ENCODE measurements at regions not wholly inside any gene's neighbourhood (a gene's known extent, or its start where the extent isn't known, plus 50 kb on each side); places are given as distances from the start of the nearest gene placed in this dataset.
"Not testable (repeated sequence)": the region's sequence is repeated elsewhere in the genome, so short reads cannot be mapped to it uniquely, and the experiment has no call there.

DNA sequence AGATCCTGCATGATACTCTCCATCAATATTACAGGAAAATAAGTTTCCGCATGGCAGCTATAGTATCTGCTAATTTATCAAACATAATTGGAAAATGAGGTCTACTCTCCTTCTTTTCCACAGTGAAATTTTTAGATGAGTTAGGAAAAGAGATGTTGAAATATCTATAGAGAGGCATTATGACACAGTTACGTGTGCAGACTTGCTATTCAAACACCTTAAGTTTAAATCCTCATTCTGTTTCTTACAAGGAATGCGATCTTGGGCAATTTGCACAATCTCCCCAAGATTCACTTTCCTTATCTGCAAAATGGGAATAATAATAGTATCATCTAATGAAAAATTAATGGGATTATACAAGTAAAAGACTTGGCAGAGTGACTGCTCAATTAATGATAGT lies 91.7 kb upstream of the SLCO6A1 start:
- H3K79me2 ChIP-seq (ENCODE audit: control insufficient read depth, insufficient read depth, low read length, unreplicated experiment), result no peaks in the 10 kb centered on the region
- no peaks in the 10 kb centered on the region for H3K36me3 ChIP-seq (ENCODE audit: insufficient read depth, low read length)
- no peak overlapping the region for H2AFZ ChIP-seq (ENCODE audit: low read length, unreplicated experiment)
- H3K4me1 ChIP-seq (ENCODE audit: control insufficient read depth, insufficient read depth, low read length, unreplicated experiment), result no peaks in the 10 kb centered on the region
- no peak overlapping the region for H3K27ac ChIP-seq (ENCODE audit: low read depth, low read length)
- no peak overlapping the region for H3K4me3 ChIP-seq (ENCODE audit: low read depth, low read length)
- H3K27me3 ChIP-seq (ENCODE audit: insufficient read depth, low read length), result no peaks in the 10 kb centered on the region

DNA sequence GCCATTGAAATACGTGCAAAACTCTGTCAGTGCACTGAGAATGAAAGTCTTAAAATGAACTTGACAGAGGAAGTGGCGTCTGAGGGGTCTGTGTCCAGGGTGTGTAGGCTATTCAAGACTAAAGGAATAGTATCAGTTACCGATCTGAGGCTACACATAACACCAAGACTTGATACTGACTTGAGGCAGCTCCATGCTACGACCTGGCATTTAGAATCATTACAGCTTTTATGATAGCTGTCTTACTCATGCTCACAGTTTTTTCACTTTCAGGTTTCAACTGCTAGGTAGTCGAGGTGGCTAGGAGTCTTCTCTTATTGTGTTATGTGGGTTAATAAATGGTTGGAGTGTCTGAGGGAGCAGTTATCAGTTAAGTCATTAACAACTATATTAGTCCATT lies 92.8 kb upstream of the SLCO6A1 start:
- Histone ChIP-seq H2AFZ (ENCODE audit: low read length, unreplicated experiment) (no peak overlapping the region), H3K27me3 (ENCODE audit: insufficient read depth, low read length) (no peaks in the 10 kb centered on the region), H3K36me3 (ENCODE audit: insufficient read depth, low read length) (no peaks in the 10 kb centered on the region), H3K4me1 (ENCODE audit: control insufficient read depth, insufficient read depth, low read length, unreplicated experiment) (peaks cover 4% of the 10 kb centered on the region), H3K4me3 (ENCODE audit: low read depth, low read length) (no peak overlapping the region), H3K79me2 (ENCODE audit: control insufficient read depth, insufficient read depth, low read length, unreplicated experiment) (no peaks in the 10 kb centered on the region), H3K27ac (ENCODE audit: low read depth, low read length) (no peak overlapping the region)

DNA sequence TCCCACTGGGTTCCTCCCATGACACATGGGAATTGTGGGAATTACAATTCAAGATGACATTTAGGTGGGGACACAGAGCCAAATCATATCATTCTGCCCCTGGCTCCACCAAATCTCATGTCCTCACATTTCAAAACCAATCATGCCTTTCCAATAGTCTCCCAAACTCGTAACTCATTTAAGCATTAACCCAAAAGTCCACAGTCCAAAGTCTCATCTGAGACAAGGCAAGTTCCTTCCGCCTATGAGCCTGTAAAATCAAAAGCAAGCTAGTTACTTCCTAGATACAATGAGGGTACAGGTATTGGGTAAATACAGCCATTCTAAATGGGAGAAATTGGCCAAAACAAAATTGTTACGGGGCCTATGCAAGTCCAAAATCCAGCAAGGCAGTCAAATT lies 93.8 kb upstream of the SLCO6A1 start:
- not testable (repeated sequence) for H3K4me3 ChIP-seq (ENCODE audit: low read depth, low read length); H2AFZ ChIP-seq (ENCODE audit: low read length, unreplicated experiment); H3K79me2 ChIP-seq (ENCODE audit: control insufficient read depth, insufficient read depth, low read length, unreplicated experiment); H3K36me3 ChIP-seq (ENCODE audit: insufficient read depth, low read length); H3K27ac ChIP-seq (ENCODE audit: low read depth, low read length); H3K4me1 ChIP-seq (ENCODE audit: control insufficient read depth, insufficient read depth, low read length, unreplicated experiment); H3K27me3 ChIP-seq (ENCODE audit: insufficient read depth, low read length)

DNA sequence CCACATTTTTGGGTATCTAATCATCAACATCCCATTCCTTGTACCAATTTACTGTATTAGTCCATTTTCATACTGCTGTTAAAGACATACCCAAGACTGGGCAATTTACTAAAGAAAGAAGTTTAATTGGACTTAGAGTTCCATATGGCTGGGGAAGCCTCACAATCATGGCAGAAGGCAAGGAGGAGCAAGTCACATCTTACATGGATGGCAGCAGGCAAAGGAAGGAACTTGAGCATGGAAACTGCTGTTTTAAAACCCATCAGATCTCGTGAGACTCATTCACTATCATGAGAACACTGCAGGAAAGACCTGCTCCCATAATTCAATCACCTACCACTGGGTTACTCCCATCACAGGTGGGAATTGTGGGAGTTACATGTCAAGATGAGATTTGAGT lies 95.4 kb upstream of the SLCO6A1 start:
- no peak overlapping the region for H2AFZ ChIP-seq (ENCODE audit: low read length, unreplicated experiment)
- H3K4me3 ChIP-seq (ENCODE audit: low read depth, low read length), result no peak overlapping the region
- H3K36me3 ChIP-seq (ENCODE audit: insufficient read depth, low read length), result no peaks in the 10 kb centered on the region
- H3K4me1 ChIP-seq (ENCODE audit: control insufficient read depth, insufficient read depth, low read length, unreplicated experiment), result peaks cover 8% of the 10 kb centered on the region
- no peak overlapping the region for H3K27ac ChIP-seq (ENCODE audit: low read depth, low read length)
- no peaks in the 10 kb centered on the region for H3K27me3 ChIP-seq (ENCODE audit: insufficient read depth, low read length)
- no peaks in the 10 kb centered on the region for H3K79me2 ChIP-seq (ENCODE audit: control insufficient read depth, insufficient read depth, low read length, unreplicated experiment)

DNA sequence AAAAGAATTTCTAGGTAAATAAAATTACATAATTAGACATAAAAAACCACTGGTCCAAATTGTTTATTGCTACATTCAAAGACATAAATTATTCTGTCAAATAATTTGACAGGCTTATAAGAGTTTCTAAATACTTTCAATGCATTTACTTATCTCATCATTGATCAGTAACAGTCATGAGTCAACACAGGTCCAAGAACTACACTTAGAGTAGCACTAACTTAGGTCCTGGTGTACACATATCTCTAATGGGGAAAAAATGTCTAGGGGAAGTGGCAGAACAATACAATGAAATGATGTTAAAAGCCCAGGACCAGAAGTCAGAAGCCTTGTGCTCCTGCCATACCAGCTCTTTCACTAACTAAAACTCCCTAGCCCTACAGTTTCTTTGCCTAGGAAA lies 96.5 kb upstream of the SLCO6A1 start:
- Histone ChIP-seq H3K4me3 (ENCODE audit: low read depth, low read length) (no peak overlapping the region), H3K27ac (ENCODE audit: low read depth, low read length) (no peak overlapping the region), H2AFZ (ENCODE audit: low read length, unreplicated experiment) (no peak overlapping the region), H3K36me3 (ENCODE audit: insufficient read depth, low read length) (no peaks in the 10 kb centered on the region), H3K4me1 (ENCODE audit: control insufficient read depth, insufficient read depth, low read length, unreplicated experiment) (peaks cover 14% of the 10 kb centered on the region), H3K27me3 (ENCODE audit: insufficient read depth, low read length) (no peaks in the 10 kb centered on the region), H3K79me2 (ENCODE audit: control insufficient read depth, insufficient read depth, low read length, unreplicated experiment) (no peaks in the 10 kb centered on the region)

DNA sequence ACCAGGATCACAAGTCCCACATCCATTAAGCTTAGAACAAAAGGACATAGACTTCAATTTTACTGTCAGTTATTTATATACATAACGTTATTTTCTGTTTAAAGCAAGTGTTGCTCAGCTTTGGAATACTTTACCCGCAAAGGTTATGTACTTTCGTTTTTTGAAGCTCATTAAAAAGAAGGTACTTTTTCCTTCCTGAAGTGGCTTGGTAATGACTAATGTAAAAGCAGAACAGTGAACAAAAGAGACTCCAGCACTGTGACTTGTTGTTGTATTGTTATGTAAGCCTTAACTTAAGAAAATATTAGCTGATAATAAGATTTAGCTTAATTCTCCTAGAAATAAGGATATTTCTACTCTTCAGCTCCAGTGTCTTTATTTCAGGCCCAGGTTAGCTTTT lies 97.3 kb upstream of the SLCO6A1 start:
- Histone ChIP-seq H3K4me3 (ENCODE audit: low read depth, low read length) (no peak overlapping the region), H2AFZ (ENCODE audit: low read length, unreplicated experiment) (no peak overlapping the region), H3K27me3 (ENCODE audit: insufficient read depth, low read length) (no peaks in the 10 kb centered on the region), H3K79me2 (ENCODE audit: control insufficient read depth, insufficient read depth, low read length, unreplicated experiment) (no peaks in the 10 kb centered on the region), H3K36me3 (ENCODE audit: insufficient read depth, low read length) (no peaks in the 10 kb centered on the region), H3K27ac (ENCODE audit: low read depth, low read length) (no peak overlapping the region), H3K4me1 (ENCODE audit: control insufficient read depth, insufficient read depth, low read length, unreplicated experiment) (peaks cover 22% of the 10 kb centered on the region)

DNA sequence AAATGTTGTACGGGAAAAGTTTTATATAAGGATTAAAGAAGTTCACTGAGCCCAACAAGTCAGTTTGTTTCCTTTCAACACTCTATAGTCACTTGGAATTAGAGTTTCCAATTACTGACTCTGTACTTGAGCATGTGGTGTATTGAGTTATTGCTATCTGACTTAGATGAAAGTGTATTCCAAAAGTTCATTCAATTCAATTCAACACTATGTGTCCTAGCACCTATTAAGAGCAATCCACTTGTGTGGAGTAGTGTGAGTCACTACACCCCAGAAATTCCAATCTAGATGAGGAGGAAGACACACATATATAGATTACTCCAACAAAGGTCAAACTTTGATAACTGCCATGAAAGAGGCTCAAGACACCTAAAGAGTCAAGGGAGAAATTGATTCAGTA lies 98.2 kb upstream of the SLCO6A1 start:
- H3K79me2 ChIP-seq (ENCODE audit: control insufficient read depth, insufficient read depth, low read length, unreplicated experiment), result no peaks in the 10 kb centered on the region
- no peaks in the 10 kb centered on the region for H3K27me3 ChIP-seq (ENCODE audit: insufficient read depth, low read length)
- peaks cover 29% of the 10 kb centered on the region for H3K4me1 ChIP-seq (ENCODE audit: control insufficient read depth, insufficient read depth, low read length, unreplicated experiment)
- no peaks in the 10 kb centered on the region for H3K36me3 ChIP-seq (ENCODE audit: insufficient read depth, low read length)
- no peak overlapping the region for H2AFZ ChIP-seq (ENCODE audit: low read length, unreplicated experiment)
- no peak overlapping the region for H3K4me3 ChIP-seq (ENCODE audit: low read depth, low read length)
- H3K27ac ChIP-seq (ENCODE audit: low read depth, low read length), result no peak overlapping the region

DNA sequence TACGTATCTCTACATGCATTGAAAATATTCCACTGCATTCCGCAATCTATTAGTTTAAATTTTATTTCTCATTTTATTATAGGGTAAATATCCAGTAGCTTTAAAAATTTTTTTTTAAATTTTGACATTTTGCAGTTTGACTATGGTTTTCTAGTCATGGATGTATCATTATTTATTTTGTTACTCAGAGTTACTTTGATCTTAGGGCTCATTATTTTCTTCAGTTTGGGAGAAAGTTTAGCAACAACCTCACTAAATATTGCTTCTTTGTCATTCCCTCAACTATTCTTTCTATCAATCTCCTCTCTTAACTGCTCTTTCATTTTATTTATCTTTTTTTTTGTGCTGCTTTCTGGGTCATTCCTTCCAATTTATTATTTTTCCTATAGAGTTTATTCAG lies 100.5 kb upstream of the SLCO6A1 start:
- Histone ChIP-seq H2AFZ (ENCODE audit: low read length, unreplicated experiment) (no peak overlapping the region), H3K4me3 (ENCODE audit: low read depth, low read length) (no peak overlapping the region), H3K79me2 (ENCODE audit: control insufficient read depth, insufficient read depth, low read length, unreplicated experiment) (no peaks in the 10 kb centered on the region), H3K27me3 (ENCODE audit: insufficient read depth, low read length) (no peaks in the 10 kb centered on the region), H3K4me1 (ENCODE audit: control insufficient read depth, insufficient read depth, low read length, unreplicated experiment) (peaks cover 30% of the 10 kb centered on the region), H3K36me3 (ENCODE audit: insufficient read depth, low read length) (no peaks in the 10 kb centered on the region), H3K27ac (ENCODE audit: low read depth, low read length) (no peak overlapping the region)

DNA sequence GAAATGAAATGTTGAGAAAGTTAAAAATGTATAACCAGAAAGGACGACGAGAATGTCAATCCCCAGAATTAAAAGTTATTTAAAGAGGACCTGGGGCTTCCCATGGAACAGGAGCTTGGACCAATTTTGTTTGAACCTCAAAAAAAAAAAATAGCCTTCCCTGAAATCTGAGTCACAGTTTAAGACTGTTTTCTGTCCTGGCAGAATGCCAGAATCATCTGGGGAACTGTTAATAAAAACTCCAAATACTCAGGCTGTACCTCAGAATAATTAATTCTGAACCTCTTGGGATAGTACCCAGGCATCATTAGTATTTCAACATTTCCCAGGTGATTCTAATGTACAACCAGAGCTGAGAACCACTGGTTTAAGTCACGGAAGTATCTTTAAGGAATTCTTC lies 102.2 kb upstream of the SLCO6A1 start:
- no peaks in the 10 kb centered on the region for H3K27me3 ChIP-seq (ENCODE audit: insufficient read depth, low read length)
- H3K79me2 ChIP-seq (ENCODE audit: control insufficient read depth, insufficient read depth, low read length, unreplicated experiment), result no peaks in the 10 kb centered on the region
- no peak overlapping the region for H3K4me3 ChIP-seq (ENCODE audit: low read depth, low read length)
- no peak overlapping the region for H2AFZ ChIP-seq (ENCODE audit: low read length, unreplicated experiment)
- H3K4me1 ChIP-seq (ENCODE audit: control insufficient read depth, insufficient read depth, low read length, unreplicated experiment), result peaks cover 30% of the 10 kb centered on the region
- H3K36me3 ChIP-seq (ENCODE audit: insufficient read depth, low read length), result no peaks in the 10 kb centered on the region
- H3K27ac ChIP-seq (ENCODE audit: low read depth, low read length), result no peak overlapping the region

DNA sequence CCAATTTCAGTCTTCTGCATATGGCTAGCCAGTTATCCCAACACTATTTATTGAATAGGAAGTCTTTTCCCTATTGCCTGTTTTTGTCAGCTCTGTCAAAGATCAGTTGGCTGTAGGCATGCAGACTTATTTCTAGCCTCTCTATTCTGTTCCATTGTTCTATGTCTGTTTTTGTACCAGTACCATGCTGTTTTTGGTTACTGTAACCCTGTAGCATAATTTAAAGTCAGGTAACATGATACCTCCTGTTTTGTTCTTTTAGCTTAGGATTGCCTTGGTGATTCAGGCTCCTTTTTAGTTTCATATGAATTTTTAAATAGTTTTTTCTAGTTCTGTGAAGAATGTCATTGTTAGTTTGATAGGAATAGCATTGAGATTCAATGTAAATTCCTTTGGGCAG lies 104.9 kb upstream of the SLCO6A1 start:
- Histone ChIP-seq H2AFZ (ENCODE audit: low read length, unreplicated experiment) (no peak overlapping the region), H3K4me1 (ENCODE audit: control insufficient read depth, insufficient read depth, low read length, unreplicated experiment) (peaks cover 22% of the 10 kb centered on the region), H3K36me3 (ENCODE audit: insufficient read depth, low read length) (no peaks in the 10 kb centered on the region), H3K27me3 (ENCODE audit: insufficient read depth, low read length) (no peaks in the 10 kb centered on the region), H3K79me2 (ENCODE audit: control insufficient read depth, insufficient read depth, low read length, unreplicated experiment) (no peaks in the 10 kb centered on the region), H3K4me3 (ENCODE audit: low read depth, low read length) (no peak overlapping the region), H3K27ac (ENCODE audit: low read depth, low read length) (no peak overlapping the region)

DNA sequence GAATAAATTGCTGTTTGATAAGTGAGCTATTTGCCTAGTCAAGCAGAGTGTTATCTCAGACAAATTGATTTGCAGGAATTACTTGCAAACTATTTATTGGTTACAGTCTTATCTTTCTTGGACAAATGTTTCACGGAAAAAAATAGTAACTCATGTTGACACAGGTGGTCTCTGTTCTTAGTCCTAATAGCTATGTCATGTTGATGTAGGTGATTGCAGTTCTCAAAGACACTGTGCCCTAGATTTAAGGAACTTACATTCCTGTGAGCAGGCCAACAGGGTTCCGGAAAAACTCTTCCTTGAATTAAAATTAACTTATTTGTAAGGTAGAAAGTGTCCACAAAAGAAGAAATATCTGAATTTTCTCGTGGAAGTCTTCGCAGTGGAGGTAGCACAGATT lies 109.6 kb upstream of the SLCO6A1 start:
- H3K4me1 ChIP-seq (ENCODE audit: control insufficient read depth, insufficient read depth, low read length, unreplicated experiment), result no peaks in the 10 kb centered on the region
- H3K27me3 ChIP-seq (ENCODE audit: insufficient read depth, low read length), result peaks cover 3% of the 10 kb centered on the region; the same call in 1 of the 2 replicates
- no peak overlapping the region for H3K4me3 ChIP-seq (ENCODE audit: low read depth, low read length)
- H3K36me3 ChIP-seq (ENCODE audit: insufficient read depth, low read length), result no peaks in the 10 kb centered on the region
- H2AFZ ChIP-seq (ENCODE audit: low read length, unreplicated experiment), result no peak overlapping the region
- H3K27ac ChIP-seq (ENCODE audit: low read depth, low read length), result no peak overlapping the region
- H3K79me2 ChIP-seq (ENCODE audit: control insufficient read depth, insufficient read depth, low read length, unreplicated experiment), result no peaks in the 10 kb centered on the region

DNA sequence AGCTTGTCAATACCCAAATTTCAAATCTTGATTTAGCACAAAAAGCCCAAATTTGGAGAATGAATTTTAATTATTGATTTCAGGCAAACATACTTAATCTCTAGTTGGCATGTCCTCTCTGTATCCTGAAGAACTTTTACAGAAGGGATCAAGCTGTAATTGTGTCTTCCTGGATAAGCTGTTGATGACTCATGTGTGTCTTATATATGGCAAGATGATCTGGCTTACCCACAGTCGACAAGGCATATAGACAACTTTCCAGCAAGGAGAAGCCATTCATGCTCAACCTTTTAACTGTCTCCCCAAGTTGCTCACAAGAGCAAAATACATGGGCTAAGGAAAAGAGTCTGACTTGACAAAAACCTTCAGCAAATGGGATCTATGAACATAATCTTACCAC lies 112.5 kb upstream of the SLCO6A1 start:
- no peaks in the 10 kb centered on the region for H3K79me2 ChIP-seq (ENCODE audit: control insufficient read depth, insufficient read depth, low read length, unreplicated experiment)
- H3K27ac ChIP-seq (ENCODE audit: low read depth, low read length), result no peak overlapping the region
- no peaks in the 10 kb centered on the region for H3K36me3 ChIP-seq (ENCODE audit: insufficient read depth, low read length)
- no peaks in the 10 kb centered on the region for H3K4me1 ChIP-seq (ENCODE audit: control insufficient read depth, insufficient read depth, low read length, unreplicated experiment)
- H3K27me3 ChIP-seq (ENCODE audit: insufficient read depth, low read length), result peaks cover 3% of the 10 kb centered on the region; the same call in 1 of the 2 replicates
- no peak overlapping the region for H2AFZ ChIP-seq (ENCODE audit: low read length, unreplicated experiment)
- H3K4me3 ChIP-seq (ENCODE audit: low read depth, low read length), result no peak overlapping the region
